ENCODE measurements at regions not wholly inside any gene's neighbourhood (a gene's known extent, or its start where the extent isn't known, plus 50 kb on each side); places are given as distances from the start of the nearest gene placed in this dataset.

- no TSS peak for BruUV-seq (replicated peaks)
- intact Hi-C loops (cut with micrococcal nuclease; ENCODE audit: unreplicated experiment) = no loop called here
- H3K9me3 ChIP-seq (ENCODE audit: low read length) = no peaks in the 10 kb centered on the region
- ChIA-PET CTCF (ENCODE audit: unreplicated experiment) (no interaction called here), POLR2A (no interaction called here)
- no peak overlapping the region for H3K4me2 ChIP-seq (ENCODE audit: low read length)
- H3K36me3 ChIP-seq (ENCODE audit: insufficient read depth, low read length) = no peaks in the 10 kb centered on the region
- TF ChIP-seq EZH2phosphoT487 (IDR thresholded peaks at IDR 0.05; ENCODE audit: borderline replicate concordance, low read depth, low read length) = no peak
- TF ChIP-seq, protein P1, sequence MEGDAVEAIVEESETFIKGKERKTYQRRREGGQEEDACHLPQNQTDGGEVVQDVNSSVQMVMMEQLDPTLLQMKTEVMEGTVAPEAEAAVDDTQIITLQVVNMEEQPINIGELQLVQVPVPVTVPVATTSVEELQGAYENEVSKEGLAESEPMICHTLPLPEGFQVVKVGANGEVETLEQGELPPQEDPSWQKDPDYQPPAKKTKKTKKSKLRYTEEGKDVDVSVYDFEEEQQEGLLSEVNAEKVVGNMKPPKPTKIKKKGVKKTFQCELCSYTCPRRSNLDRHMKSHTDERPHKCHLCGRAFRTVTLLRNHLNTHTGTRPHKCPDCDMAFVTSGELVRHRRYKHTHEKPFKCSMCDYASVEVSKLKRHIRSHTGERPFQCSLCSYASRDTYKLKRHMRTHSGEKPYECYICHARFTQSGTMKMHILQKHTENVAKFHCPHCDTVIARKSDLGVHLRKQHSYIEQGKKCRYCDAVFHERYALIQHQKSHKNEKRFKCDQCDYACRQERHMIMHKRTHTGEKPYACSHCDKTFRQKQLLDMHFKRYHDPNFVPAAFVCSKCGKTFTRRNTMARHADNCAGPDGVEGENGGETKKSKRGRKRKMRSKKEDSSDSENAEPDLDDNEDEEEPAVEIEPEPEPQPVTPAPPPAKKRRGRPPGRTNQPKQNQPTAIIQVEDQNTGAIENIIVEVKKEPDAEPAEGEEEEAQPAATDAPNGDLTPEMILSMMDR (conservative IDR thresholded peaks at IDR 0.05; ENCODE audit: low read length) = no peak
- no peak overlapping the region for H3K27ac ChIP-seq (ENCODE audit: low read depth, low read length, poor library complexity, severe bottlenecking)
- no peaks in the 10 kb centered on the region for H3K9me2 ChIP-seq (ENCODE audit: insufficient read depth, low read length)
- H4K20me1 ChIP-seq (ENCODE audit: insufficient read depth, low read length) = no peaks in the 10 kb centered on the region
- H3K79me2 ChIP-seq (ENCODE audit: insufficient read depth, low read depth, low read length) = no peaks in the 10 kb centered on the region
- no peak for DNase-seq (ENCODE audit: low spot score)
- H3K4me3 ChIP-seq (ENCODE audit: low read depth, low read length, poor library complexity, severe bottlenecking) = no peak overlapping the region
- H3K4me1 ChIP-seq (ENCODE audit: insufficient read depth, low read length, poor library complexity, severe bottlenecking) = no peaks in the 10 kb centered on the region
- no peak overlapping the region for H2AFZ ChIP-seq (ENCODE audit: low read length)
Observed at GRCh38 chr1:168974611-168975010, 131.9 kb upstream of the ATP1B1 start.

DNA sequence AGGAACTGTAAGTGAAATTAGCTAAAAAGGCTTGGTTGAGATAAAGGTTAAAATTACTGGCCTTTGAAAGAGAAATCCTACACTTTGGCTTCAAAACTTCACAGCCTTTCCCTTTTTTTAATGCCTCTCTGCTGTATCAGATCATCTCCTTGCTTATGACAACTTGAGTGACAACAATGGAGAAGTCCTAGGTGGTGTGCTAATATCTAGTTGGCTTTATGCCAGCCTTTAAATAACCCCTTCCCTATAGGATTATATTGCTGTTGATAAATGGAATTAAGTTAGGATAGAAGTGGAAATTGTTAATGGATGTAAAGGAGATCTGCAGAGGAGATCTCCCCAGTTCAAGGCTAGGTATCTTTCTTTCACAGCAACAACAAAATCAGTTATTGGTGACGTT is 130.2 kb upstream of the ATP1B1 start:
- no TSS peak for BruUV-seq (replicated peaks)

DNA sequence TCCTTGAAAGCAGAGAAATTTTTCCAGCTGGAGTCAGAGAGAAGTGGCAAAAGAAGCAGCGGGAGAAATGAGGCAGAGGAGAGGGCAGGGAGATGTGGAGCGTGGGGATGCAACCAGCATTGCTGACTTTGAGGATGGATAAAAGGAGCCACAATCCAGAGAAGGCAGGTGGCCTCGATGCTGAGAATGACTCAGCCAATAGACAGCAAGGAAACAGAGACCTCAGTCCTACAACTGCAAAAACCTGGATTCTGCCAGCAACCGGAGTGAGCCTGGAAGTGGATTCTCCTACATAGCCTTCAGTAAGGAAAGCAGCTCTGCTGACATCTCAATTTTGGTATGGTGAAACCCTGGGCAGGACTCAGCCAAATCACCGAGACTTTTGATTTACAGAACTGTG is 128.9 kb upstream of the ATP1B1 start:
- BruUV-seq (replicated peaks) = no TSS peak
- Histone ChIP-seq H3K4me1 (ENCODE audit: insufficient read depth, low read length, poor library complexity, severe bottlenecking) (no peaks in the 10 kb centered on the region), H3K27ac (ENCODE audit: low read depth, low read length, poor library complexity, severe bottlenecking) (no peak overlapping the region), H3K9me2 (ENCODE audit: insufficient read depth, low read length) (no peaks in the 10 kb centered on the region), H3K79me2 (ENCODE audit: insufficient read depth, low read depth, low read length) (no peaks in the 10 kb centered on the region), H4K20me1 (ENCODE audit: insufficient read depth, low read length) (no peaks in the 10 kb centered on the region), H2AFZ (ENCODE audit: low read length) (no peak overlapping the region), H3K9me3 (ENCODE audit: low read length) (no peaks in the 10 kb centered on the region), H3K4me3 (ENCODE audit: low read depth, low read length, poor library complexity, severe bottlenecking) (no peak overlapping the region), H3K4me2 (ENCODE audit: low read length) (no peak overlapping the region), H3K36me3 (ENCODE audit: insufficient read depth, low read length) (no peaks in the 10 kb centered on the region)
- ChIA-PET CTCF (ENCODE audit: unreplicated experiment) (no interaction called here), POLR2A (no interaction called here)
- no peak for DNase-seq (ENCODE audit: low spot score)
- intact Hi-C loops (cut with micrococcal nuclease; ENCODE audit: unreplicated experiment) = no loop called here
- no peak for TF ChIP-seq EZH2phosphoT487 (IDR thresholded peaks at IDR 0.05; ENCODE audit: borderline replicate concordance, low read depth, low read length)
- TF ChIP-seq, protein P1 (conservative IDR thresholded peaks at IDR 0.05; ENCODE audit: low read length) = no peak

More for the DNA sequence above, 130.2 kb upstream of the ATP1B1 start:
- no peaks in the 10 kb centered on the region for H3K36me3 ChIP-seq (ENCODE audit: insufficient read depth, low read length)
- no peaks in the 10 kb centered on the region for H3K9me3 ChIP-seq (ENCODE audit: low read length)
- no peak for TF ChIP-seq EZH2phosphoT487 (IDR thresholded peaks at IDR 0.05; ENCODE audit: borderline replicate concordance, low read depth, low read length)
- TF ChIP-seq, protein P1 (conservative IDR thresholded peaks at IDR 0.05; ENCODE audit: low read length) = no peak
- H3K4me2 ChIP-seq (ENCODE audit: low read length) = no peak overlapping the region
- DNase-seq (ENCODE audit: low spot score) = no peak
- no peaks in the 10 kb centered on the region for H3K79me2 ChIP-seq (ENCODE audit: insufficient read depth, low read depth, low read length)
- H3K4me3 ChIP-seq (ENCODE audit: low read depth, low read length, poor library complexity, severe bottlenecking) = no peak overlapping the region
- no peaks in the 10 kb centered on the region for H3K9me2 ChIP-seq (ENCODE audit: insufficient read depth, low read length)
- intact Hi-C loops (cut with micrococcal nuclease; ENCODE audit: unreplicated experiment) = no loop called here
- H4K20me1 ChIP-seq (ENCODE audit: insufficient read depth, low read length) = no peaks in the 10 kb centered on the region
- no peak overlapping the region for H3K27ac ChIP-seq (ENCODE audit: low read depth, low read length, poor library complexity, severe bottlenecking)
- CTCF ChIA-PET (ENCODE audit: unreplicated experiment) = no interaction called here
- POLR2A ChIA-PET = no interaction called here
- H2AFZ ChIP-seq (ENCODE audit: low read length) = no peak overlapping the region
- H3K4me1 ChIP-seq (ENCODE audit: insufficient read depth, low read length, poor library complexity, severe bottlenecking) = no peaks in the 10 kb centered on the region
